ENCODE measurements at regions not wholly inside any gene's neighbourhood (a gene's known extent, or its start where the extent isn't known, plus 50 kb on each side); places are given as distances from the start of the nearest gene placed in this dataset.

DNA sequence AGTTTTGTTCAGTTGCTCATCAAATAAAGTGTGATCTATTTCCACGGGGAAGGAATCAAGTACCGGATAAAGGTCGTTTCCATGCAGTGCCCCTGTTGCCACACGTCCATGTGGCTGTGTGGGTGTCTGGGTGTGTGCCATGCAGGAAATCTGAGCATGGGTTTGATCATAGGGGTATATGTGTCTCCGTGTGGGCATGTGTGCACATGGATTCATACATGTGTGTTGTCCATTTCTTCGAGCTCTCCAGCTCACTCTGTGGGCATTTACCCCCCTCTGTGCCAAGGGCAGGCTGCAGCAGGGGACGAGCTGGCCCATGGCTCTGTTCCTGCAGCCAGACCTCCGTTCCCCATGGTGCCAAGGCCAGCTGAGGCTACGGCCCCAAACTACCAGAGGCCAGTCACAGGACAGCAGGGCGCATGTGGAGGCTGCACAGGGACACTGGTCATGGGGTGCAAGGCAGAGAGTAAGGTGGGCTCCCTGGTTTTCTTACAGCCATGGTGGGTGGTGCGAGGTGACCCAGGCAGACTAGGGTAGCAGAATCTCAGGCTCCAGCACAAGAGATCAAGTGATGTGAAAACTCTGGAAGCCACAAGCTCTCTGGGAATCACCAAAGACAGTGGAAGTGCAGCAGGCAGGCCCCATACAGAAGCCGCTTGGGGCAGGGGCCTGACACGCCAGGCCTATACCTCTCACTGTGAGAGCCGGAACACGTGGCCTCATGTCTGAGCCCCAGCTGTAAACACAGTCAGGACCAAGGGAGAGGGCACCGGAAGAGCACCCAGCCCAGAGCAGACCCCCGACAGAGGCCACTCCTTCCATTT is 66.4 kb upstream of the RAB6C start:
- BruUV-seq (replicated peaks), result no TSS peak
- FAIRE-seq, result no peak

More for the DNA sequence above, 66.4 kb upstream of the RAB6C start:
- no peak for DNase-seq (ENCODE audit: low read depth, low spot score)
- POLR2A ChIA-PET, result no interaction called here
- Histone ChIP-seq H3K27me3 (ENCODE audit: control insufficient read depth in 2 of 2, insufficient read depth in 2 of 2, low read length in 2 of 2) (no peaks in the 10 kb centered on the region), H3K9ac (replicated peaks; ENCODE audit: extremely low read depth, insufficient read depth, low read length) (no peak overlapping the region), H3K27ac (ENCODE audit: insufficient read depth, low read depth, low read length) (no peak overlapping the region), H3K4me2 (ENCODE audit: insufficient read depth, low read length) (no peak overlapping the region), H3K36me3 (ENCODE audit: control insufficient read depth in 2 of 2, extremely low read depth in 1 of 2, insufficient read depth in 2 of 2, low read length in 2 of 2) (no peaks in the 10 kb centered on the region), H3K9me3 (replicated peaks; ENCODE audit: control insufficient read depth, insufficient read depth, low read length) (no peaks in the 10 kb centered on the region), H3K4me3 (replicated peaks in 1 of 3; ENCODE audit: insufficient read depth in 1 of 3, low read depth in 1 of 3, low read length in 3 of 3) (no peak overlapping the region), H2AFZ (ENCODE audit: low read depth, low read length) (no peak overlapping the region), H3K9me1 (replicated peaks; ENCODE audit: control insufficient read depth, extremely low read depth, insufficient read depth, low read length) (no peaks in the 10 kb centered on the region), H4K20me1 (replicated peaks; ENCODE audit: control insufficient read depth, extremely low read depth, insufficient read depth, low read length) (no peaks in the 10 kb centered on the region), H3K4me1 (ENCODE audit: control insufficient read depth, extremely low read depth, insufficient read depth, low read length) (no peaks in the 10 kb centered on the region), H3K79me2 (ENCODE audit: control insufficient read depth, insufficient read depth, low read length) (no peaks in the 10 kb centered on the region)
- intact Hi-C loops (cut with micrococcal nuclease) (no loop called here), dilution Hi-C loops (cut with MboI; ENCODE audit: extremely low pct_ligation_motif_present, low sequenced_read_pairs) (no loop called here)
- CTCF ChIA-PET, result no interaction called here
- TF ChIP-seq JUN (IDR thresholded peaks at IDR 0.05; ENCODE audit: borderline replicate concordance, insufficient read depth, insufficient read length, low read depth) (no peak), POLR2AphosphoS5 (IDR thresholded peaks at IDR 0.05; ENCODE audit: insufficient read depth, low read depth, low read length) (no peak), GATA2 (IDR thresholded peaks at IDR 0.05; ENCODE audit: insufficient read depth, insufficient read length, low read depth, low read length) (no peak), MYC (IDR thresholded peaks at IDR 0.05; ENCODE audit: low read depth, low read length) (no peak), EZH2 (IDR thresholded peaks at IDR 0.05; ENCODE audit: borderline replicate concordance, low read depth, low read length, severe bottlenecking) (no peak), FOS (IDR thresholded peaks at IDR 0.05; ENCODE audit: borderline replicate concordance, insufficient read depth, low read length) (no peak), POLR2A (IDR thresholded peaks at IDR 0.05; ENCODE audit: low read depth, low read length) (no peak)
- TF ChIP-seq, protein P1, sequence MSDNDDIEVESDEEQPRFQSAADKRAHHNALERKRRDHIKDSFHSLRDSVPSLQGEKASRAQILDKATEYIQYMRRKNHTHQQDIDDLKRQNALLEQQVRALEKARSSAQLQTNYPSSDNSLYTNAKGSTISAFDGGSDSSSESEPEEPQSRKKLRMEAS (IDR thresholded peaks at IDR 0.05; ENCODE audit: insufficient read depth, insufficient read length), result no peak
- TF ChIP-seq, protein P2, sequence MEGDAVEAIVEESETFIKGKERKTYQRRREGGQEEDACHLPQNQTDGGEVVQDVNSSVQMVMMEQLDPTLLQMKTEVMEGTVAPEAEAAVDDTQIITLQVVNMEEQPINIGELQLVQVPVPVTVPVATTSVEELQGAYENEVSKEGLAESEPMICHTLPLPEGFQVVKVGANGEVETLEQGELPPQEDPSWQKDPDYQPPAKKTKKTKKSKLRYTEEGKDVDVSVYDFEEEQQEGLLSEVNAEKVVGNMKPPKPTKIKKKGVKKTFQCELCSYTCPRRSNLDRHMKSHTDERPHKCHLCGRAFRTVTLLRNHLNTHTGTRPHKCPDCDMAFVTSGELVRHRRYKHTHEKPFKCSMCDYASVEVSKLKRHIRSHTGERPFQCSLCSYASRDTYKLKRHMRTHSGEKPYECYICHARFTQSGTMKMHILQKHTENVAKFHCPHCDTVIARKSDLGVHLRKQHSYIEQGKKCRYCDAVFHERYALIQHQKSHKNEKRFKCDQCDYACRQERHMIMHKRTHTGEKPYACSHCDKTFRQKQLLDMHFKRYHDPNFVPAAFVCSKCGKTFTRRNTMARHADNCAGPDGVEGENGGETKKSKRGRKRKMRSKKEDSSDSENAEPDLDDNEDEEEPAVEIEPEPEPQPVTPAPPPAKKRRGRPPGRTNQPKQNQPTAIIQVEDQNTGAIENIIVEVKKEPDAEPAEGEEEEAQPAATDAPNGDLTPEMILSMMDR (IDR thresholded peaks at IDR 0.05; ENCODE audit: extremely low read depth in 1 of 2, insufficient read depth in 1 of 2, low read depth in 1 of 2, low read length in 2 of 2), result no peak
